HPDE6-E6E7 (cell line): ENCODE measurements at regions not wholly inside any gene's neighbourhood (a gene's known extent, or its start where the extent isn't known, plus 50 kb on each side); places are given as distances from the start of the nearest gene placed in this dataset.

Experiments used
- DNase-seq: peaks from one replicate; pipeline ENCODE4 v3.0.0; 2011; ENCODE audit warnings: missing footprints; ENCODE audit errors: extremely low spot score

GRCh38 chr4:111712093-111712677 lies 433.1 kb upstream of the FAM241A start:
- DNase-seq: no peak

- no peak for DNase-seq
Observed at GRCh38 chr4:111713276-111713675, 432.0 kb upstream of the FAM241A start.

DNA sequence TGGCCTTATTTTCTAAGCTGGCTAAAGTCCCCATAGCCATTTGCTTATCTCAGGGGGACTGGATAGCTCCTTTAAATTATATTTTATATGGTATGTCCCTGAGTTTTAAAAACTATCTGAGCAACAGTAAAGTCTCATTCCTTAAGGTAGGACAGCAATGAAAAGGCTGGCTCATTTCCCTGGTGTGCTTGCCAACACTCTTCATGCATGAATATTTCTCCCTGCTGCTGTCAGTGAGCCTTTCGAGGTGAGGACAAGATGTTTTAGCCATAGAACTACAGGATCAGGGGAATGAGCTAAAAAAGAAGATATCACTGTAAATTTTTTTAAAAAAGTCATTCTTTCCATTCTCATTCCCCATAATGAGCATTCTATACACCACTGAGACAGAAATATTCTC lies 427.3 kb upstream of the FAM241A start:
- DNase-seq: no peak

- no peak for DNase-seq
Observed at GRCh38 chr4:111718763-111719559, 426.3 kb upstream of the FAM241A start.

- no peak for DNase-seq
Observed at GRCh38 chr4:111720866-111721265, 424.4 kb upstream of the FAM241A start.

DNA sequence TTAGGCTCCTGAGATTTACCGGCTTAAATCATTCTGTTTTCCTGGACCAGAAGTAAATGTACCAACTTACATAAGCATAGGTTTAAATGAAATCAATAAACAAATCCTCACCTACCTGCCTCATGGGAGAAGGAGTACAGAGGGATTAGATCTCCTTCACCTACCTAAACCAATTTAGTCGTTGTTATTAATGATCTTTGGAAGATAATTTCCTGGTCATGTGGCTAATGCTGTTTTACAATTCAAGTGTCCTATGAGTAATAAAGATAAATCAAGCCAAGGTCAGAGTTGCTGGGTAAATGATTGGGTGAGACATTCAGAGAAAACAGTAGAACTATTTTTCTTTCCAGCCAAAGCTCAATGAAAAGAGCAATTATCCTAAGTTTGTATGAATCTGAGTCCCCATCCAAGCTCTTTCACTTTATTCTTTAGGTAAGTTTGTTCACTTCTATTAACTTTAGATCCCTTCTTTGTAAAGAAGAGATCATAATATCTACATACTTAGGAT lies 423.0 kb upstream of the FAM241A start:
- DNase-seq: no peak

GRCh38 chr4:111736516-111736915 lies 408.7 kb upstream of the FAM241A start:
- DNase-seq: no peak

DNA sequence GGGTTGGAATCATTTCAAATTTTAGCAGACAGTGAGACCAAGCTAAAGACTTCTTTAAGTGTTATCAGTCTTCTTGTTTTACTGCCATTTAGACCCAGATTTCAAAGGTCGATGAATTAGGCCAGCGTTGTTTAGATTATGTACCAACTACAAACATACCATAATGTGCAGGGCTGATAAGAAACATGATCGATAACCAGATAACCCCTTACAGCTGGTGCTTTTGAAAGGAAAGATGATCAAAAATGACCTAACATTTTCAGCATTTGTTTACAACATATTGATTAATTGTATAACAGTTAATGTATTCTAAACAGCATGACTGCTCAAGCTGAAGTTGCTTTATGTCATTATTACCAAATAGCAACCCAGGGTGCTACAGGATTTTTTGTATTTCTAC lies 400.4 kb upstream of the FAM241A start:
- DNase-seq: no peak

GRCh38 chr4:111748157-111748556 lies 397.1 kb upstream of the FAM241A start:
- DNase-seq: no peak

DNA sequence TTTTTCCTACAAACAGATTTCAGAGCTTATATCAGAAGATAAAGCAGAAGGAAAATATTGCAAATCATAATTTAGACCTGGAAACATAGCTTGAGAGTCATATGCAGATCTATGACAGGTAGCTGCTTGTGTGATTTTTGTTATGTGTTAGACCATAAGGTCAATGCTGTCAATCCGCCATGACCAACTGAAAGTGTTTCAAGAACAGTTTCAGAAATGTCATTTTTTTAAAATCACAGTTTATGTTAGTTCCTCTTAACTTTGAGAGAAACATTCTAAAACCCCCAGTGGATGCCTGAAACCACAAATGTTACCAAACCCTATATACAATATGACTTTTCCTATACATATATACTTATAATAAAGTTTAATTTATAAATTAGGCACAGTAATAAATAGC lies 391.3 kb upstream of the FAM241A start:
- DNase-seq: no peak

DNA sequence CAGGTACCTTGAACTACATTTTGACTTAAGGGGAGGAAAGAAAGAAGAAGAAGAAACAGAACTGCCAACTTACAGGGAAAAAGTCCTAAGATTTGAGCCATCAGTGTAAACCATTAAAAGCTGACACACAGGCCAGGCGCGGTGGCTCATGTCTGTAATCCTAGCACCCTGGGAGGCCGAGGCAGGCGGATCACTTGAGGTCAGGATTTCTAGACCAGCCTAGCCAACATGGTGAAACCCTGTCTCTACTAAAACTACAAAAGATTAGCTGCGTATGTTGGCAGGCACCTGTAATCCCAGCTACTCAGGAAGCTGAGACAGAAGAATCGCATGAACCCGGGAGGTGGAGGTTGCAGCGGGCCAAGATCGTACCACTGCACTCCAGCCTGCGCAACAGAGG lies 389.7 kb upstream of the FAM241A start:
- no peak for DNase-seq

DNA sequence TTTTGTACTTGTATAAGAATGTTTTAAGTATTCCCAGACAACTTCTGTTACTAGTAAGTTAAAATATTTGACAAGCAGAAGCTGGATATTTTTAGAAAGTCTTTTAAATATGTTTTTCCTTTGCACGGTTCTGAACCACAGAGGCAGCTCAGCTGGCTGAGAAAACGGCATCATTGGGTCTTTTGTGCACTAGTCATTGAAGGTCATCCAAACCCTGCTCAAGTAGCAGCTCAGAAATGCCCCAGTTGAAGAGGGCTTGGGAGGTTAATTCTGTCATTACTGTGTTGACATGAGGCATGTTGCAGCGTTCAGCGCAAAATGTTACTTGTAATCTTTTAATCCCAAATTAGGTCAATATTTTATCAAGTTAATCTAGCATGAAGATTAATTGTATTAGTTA lies 383.7 kb upstream of the FAM241A start:
- DNase-seq: no peak

- DNase-seq: no peak
Observed at GRCh38 chr4:111770514-111770913, 374.7 kb upstream of the FAM241A start.

DNA sequence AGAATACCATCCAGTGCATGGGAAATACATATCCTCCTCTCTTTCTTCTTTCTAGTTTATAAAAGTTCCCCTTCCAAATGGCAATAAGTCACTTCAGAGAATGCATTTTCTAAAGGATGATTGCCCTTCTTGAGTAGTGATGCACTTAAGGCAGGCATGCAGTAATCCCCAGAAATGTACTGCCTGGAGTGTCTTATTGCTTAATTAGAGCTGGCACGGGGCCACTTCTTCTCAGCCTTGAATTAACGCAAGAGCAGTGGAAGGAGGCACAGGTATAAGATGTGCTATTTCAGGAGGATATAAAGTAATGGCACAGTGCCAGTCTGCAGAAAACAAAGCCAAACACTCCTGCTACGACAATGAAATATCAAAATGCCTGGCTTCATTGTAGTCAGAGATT lies 371.4 kb upstream of the FAM241A start:
- DNase-seq: no peak

GRCh38 chr4:111775556-111776297 lies 369.5 kb upstream of the FAM241A start:
- no peak for DNase-seq

DNA sequence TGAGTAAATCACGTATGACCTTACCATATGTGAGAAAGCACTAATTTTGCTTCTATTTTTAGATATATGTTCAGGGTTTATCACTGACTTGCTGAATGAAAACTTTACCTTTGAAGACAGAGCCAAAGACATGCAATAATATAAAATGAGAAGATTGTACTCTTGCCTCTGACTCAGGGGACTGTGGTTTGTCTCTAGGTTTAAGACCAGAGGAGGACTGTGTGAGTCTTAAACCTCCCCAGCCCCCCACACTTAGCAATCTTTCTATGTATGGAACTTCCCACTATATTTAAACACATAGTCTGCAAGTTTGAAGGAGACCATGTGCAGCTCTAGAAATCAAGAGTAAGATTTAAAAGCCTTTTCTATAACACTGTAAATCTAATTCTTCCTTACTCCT lies 368.7 kb upstream of the FAM241A start:
- DNase-seq: no peak

DNA sequence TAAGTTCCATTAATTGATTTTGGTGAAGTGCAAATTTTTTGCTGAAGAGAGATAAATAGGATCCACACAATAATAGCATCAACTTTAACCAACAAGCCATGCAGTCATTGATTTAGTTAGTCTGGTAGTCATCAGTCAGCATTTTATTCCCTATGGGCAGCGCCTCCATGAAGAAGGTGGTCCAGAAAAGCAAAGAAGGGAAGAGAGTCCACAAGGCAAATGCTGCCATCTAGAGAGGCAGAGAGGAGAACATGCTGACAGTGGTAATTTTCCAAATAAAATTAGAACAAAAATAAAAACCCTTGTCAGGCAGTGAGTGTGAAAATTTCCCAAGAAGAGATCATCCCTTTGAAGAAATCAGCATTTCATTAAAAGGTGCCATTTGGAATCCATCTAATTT lies 366.7 kb upstream of the FAM241A start:
- DNase-seq: no peak

- DNase-seq: no peak
Observed at GRCh38 chr4:111780965-111781364, 364.3 kb upstream of the FAM241A start.

GRCh38 chr4:111781611-111782010 lies 363.6 kb upstream of the FAM241A start:
- peak; percentile 44 for DNase-seq

DNA sequence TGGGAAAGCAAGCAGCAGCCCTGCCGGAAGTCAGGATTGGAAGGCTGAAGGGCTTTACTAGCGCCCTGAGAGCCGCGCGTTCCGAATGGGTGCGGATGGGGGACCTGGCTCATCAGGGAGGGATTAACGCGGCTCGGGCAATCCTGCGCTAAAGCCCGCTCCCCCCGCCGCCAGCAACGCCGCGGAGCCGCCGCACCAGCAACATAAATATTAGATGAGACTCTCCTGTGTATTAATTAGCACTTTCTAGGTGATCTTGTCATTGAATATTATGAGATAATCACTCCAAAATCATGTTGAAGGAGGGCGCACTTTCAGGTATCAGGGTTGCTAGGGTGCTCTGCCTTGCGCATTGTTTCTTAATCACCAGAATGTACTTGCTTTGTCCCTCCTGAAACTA lies 357.2 kb upstream of the FAM241A start:
- DNase-seq: no peak

GRCh38 chr4:111789901-111790640 lies 355.2 kb upstream of the FAM241A start:
- no peak for DNase-seq

GRCh38 chr4:111792632-111793031 lies 352.6 kb upstream of the FAM241A start:
- no peak for DNase-seq
